ENCODE measurements at regions not wholly inside any gene's neighbourhood (a gene's known extent, or its start where the extent isn't known, plus 50 kb on each side); places are given as distances from the start of the nearest gene placed in this dataset.

DNA sequence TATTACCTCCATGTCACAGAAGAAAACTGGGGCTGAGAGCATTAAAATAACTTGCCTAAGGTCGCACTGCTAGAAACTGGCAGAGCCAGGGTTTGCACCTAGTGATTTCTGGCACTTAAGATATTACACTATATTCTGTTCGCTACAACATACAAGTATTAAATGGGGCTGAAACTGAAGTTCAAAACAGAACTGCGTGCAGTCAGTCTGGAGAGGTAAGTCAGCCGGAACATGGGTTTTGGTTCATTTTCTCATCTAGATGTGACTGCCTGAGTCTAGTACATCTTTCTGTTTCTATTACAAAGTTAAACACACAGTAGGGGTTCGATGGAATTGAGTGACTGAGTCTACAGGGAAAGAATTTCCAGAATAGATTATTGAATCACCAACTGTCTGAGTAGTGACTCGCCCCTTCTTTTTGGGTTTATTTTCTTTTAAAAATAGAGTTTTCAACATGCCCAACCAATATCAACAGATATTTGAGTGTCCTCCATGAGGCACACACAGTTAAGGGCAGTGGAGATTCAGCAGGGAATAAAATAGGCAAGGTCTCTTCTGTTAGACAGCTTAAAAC, 150.8 kb downstream of the RNF152 start:
- peak overlapping the region; percentile 53 to 92 (median 80) for H3K27ac ChIP-seq
- peaks cover 6 to 72% (median 53%) of the 10 kb centered on the region in 9 donors for H3K4me1 ChIP-seq
- intact Hi-C loops (cut with DNase I): loop anchor here in 6 of 10 donors (2.0 to 10.0 kb wide), 8 partner anchors 19 to 383 kb away; partner anchors contain the start of gene RNF152 (in 4 of the 6)
- WGBS, 2 donors: 74 to 76% methylated on average over 6 of the region's 6 CpGs
- no peak for DNase-seq
- no peaks in the 10 kb centered on the region for H3K36me3 ChIP-seq
- no peak for TF ChIP-seq CTCF (IDR thresholded peaks at IDR 0.05)
- H3K27me3 ChIP-seq: no peaks in the 10 kb centered on the region
- ATAC-seq: no peak
- no peak overlapping the region for H3K4me3 ChIP-seq
- no peaks in the 10 kb centered on the region for H3K9me3 ChIP-seq

DNA sequence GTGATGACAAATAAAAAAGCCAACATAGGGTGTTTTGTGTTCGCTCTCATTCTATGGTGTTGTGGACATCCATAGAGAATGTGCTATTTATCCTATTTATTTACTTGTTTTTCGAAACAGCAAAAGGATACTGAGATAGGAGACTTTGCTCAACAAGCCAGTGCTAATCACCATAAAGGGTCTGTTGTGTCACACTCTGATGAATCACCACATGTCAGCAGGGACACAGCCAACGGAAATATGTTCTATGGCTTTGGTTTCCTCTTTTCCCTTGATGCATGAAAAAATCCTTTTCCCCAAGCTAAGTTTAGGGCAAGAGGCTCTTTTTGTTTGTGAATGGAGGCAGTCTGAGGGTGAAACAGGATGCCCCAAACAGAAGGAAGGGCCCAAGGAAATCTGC, 154.3 kb downstream of the RNF152 start:
- ATAC-seq: peak in 3 of 8 donors; percentile 25 to 66 (median 31)
- TF ChIP-seq CTCF (IDR thresholded peaks at IDR 0.05): no peak
- intact Hi-C loops (cut with DNase I): loop anchor here in 1 of 10 donors (10.0 kb wide), 1 partner anchor 154 kb away; no protein-coding TSS in a partner anchor
- Histone ChIP-seq H3K9me3 (no peaks in the 10 kb centered on the region), H3K36me3 (no peaks in the 10 kb centered on the region), H3K27ac (peak overlapping the region; percentile 23 to 88 (median 70)), H3K4me1 (peaks cover 6 to 54% (median 32%) of the 10 kb centered on the region in 9 donors), H3K4me3 (no peak overlapping the region), H3K27me3 (no peaks in the 10 kb centered on the region)
- WGBS, 2 donors: 63 to 79% methylated on average over 3 of the region's 3 CpGs
- no peak for DNase-seq

DNA sequence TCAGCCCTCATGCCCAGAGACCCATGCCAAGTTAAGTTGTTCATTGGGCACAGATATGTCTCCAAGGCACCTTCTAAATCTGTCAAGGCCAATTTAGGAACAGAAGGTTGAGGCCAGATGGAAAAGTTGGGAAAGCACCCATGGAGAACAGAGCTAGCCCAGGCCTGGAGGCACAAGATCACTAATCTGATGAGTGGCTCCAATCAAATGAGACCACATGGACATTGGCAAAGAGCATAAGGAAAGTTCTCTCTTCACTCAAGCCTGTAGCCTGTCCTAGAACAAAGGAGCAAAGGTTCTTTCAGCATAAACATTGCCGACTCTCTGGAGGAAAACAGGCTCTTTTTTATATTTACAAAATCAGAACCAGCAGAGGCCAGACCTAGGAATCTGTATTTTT, 154.8 kb downstream of the RNF152 start:
- no peak for TF ChIP-seq CTCF (IDR thresholded peaks at IDR 0.05)
- Histone ChIP-seq H3K9me3 (no peaks in the 10 kb centered on the region), H3K4me1 (peaks cover 1 to 51% (median 29%) of the 10 kb centered on the region in 9 donors), H3K27me3 (no peaks in the 10 kb centered on the region), H3K36me3 (no peaks in the 10 kb centered on the region), H3K4me3 (no peak overlapping the region), H3K27ac (peak overlapping the region; percentile 23 to 88 (median 70))
- ATAC-seq (peak in 5 of 8 donors; percentile 16 to 76 (median 51)), DNase-seq (no peak)
- intact Hi-C loops (cut with DNase I): loop anchor here in 1 of 10 donors (10.0 kb wide), 1 partner anchor 153 kb away; no protein-coding TSS in a partner anchor
- WGBS, 2 donors: 79 to 82% methylated on average over 1 of the region's 1 CpG

DNA sequence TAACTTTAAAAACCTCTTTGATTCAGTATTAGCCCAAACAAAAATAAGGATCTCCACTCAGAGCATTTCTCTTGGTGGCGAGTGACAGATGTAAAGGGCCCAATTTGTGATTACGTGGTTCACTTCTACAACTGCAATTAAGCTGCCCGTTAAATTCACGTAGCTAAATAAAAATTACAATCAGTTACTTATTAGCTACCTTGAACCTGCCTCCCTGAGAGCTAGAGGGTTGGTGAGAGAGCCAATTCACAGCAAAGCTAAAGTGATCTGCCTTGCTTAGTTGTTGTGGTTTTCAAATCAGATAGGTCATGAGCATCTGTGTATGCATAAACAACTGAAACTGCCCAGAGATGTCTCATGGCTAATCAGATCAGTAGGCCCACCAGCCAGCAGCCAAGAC, 156.7 kb downstream of the RNF152 start:
- no peak for TF ChIP-seq CTCF (IDR thresholded peaks at IDR 0.05)
- Histone ChIP-seq H3K9me3 (no peaks in the 10 kb centered on the region), H3K27me3 (no peaks in the 10 kb centered on the region), H3K36me3 (no peaks in the 10 kb centered on the region), H3K4me1 (peaks cover 0 to 49% (median 35%) of the 10 kb centered on the region in 9 donors), H3K4me3 (no peak overlapping the region), H3K27ac (peak overlapping the region in 2 of 10 donors; percentile 76 to 78)
- intact Hi-C loops (cut with DNase I): loop anchor here in 1 of 10 donors (10.0 kb wide), 1 partner anchor 151 kb away; no protein-coding TSS in a partner anchor
- WGBS, 2 donors: 96% methylated on average over 4 of the region's 4 CpGs
- DNase-seq (no peak), ATAC-seq (no peak)

All from heart right ventricle (tissue), 16 donors.